ENCODE measurements at regions not wholly inside any gene's neighbourhood (a gene's known extent, or its start where the extent isn't known, plus 50 kb on each side); places are given as distances from the start of the nearest gene placed in this dataset.
"Not testable (repeated sequence)": the region's sequence is repeated elsewhere in the genome, so short reads cannot be mapped to it uniquely, and the experiment has no call there.

- no peak for DNase-seq (ENCODE audit: low read depth)
Observed at GRCh38 chr1:189669846-189670245, 807.8 kb downstream of the BRINP3 start.

GRCh38 chr1:189673217-189673616 lies 804.4 kb downstream of the BRINP3 start:
- no peak for DNase-seq (ENCODE audit: low read depth)

GRCh38 chr1:189675712-189676244 lies 801.9 kb downstream of the BRINP3 start:
- DNase-seq (ENCODE audit: low read depth), result no peak

- DNase-seq (ENCODE audit: low read depth), result no peak
Observed at GRCh38 chr1:189678779-189679178, 798.9 kb downstream of the BRINP3 start.

- no peak for DNase-seq (ENCODE audit: low read depth)
Observed at GRCh38 chr1:189681252-189681919, 796.3 kb downstream of the BRINP3 start.

GRCh38 chr1:189682591-189682990 lies 795.1 kb downstream of the BRINP3 start:
- DNase-seq (ENCODE audit: low read depth), result no peak

GRCh38 chr1:189686288-189686687 lies 791.4 kb downstream of the BRINP3 start:
- no peak for DNase-seq (ENCODE audit: low read depth)

GRCh38 chr1:189693140-189693539 lies 784.5 kb downstream of the BRINP3 start:
- DNase-seq (ENCODE audit: low read depth), result no peak

- no peak for DNase-seq (ENCODE audit: low read depth)
Observed at GRCh38 chr1:189696297-189696696, 781.4 kb downstream of the BRINP3 start.

- no peak for DNase-seq (ENCODE audit: low read depth)
Observed at GRCh38 chr1:189697113-189697512, 780.6 kb downstream of the BRINP3 start.

GRCh38 chr1:189701606-189702005 lies 776.1 kb downstream of the BRINP3 start:
- DNase-seq (ENCODE audit: low read depth), result no peak

- DNase-seq (ENCODE audit: low read depth), result no peak
Observed at GRCh38 chr1:189706594-189706993, 771.1 kb downstream of the BRINP3 start.

- DNase-seq (ENCODE audit: low read depth), result no peak
Observed at GRCh38 chr1:189708674-189709073, 769.0 kb downstream of the BRINP3 start.

GRCh38 chr1:189718147-189718795 lies 759.4 kb downstream of the BRINP3 start:
- not testable (repeated sequence) for DNase-seq (ENCODE audit: low read depth)

GRCh38 chr1:189726806-189727205 lies 750.9 kb downstream of the BRINP3 start:
- DNase-seq (ENCODE audit: low read depth), result no peak

GRCh38 chr1:189751311-189751710 lies 726.4 kb downstream of the BRINP3 start:
- no peak for DNase-seq (ENCODE audit: low read depth)

GRCh38 chr1:189752461-189752995 lies 725.1 kb downstream of the BRINP3 start:
- no peak for DNase-seq (ENCODE audit: low read depth)

GRCh38 chr1:189755100-189755499 lies 722.6 kb downstream of the BRINP3 start:
- not testable (repeated sequence) for DNase-seq (ENCODE audit: low read depth)

GRCh38 chr1:189764391-189765320 lies 713.0 kb downstream of the BRINP3 start:
- DNase-seq (ENCODE audit: low read depth), result no peak

- no peak for DNase-seq (ENCODE audit: low read depth)
Observed at GRCh38 chr1:189769448-189769847, 708.2 kb downstream of the BRINP3 start.

GRCh38 chr1:189774721-189775287 lies 702.9 kb downstream of the BRINP3 start:
- DNase-seq (ENCODE audit: low read depth), result no peak

- DNase-seq (ENCODE audit: low read depth), result no peak
Observed at GRCh38 chr1:189775343-189775742, 702.3 kb downstream of the BRINP3 start.
